ENCODE measurements at regions not wholly inside any gene's neighbourhood (a gene's known extent, or its start where the extent isn't known, plus 50 kb on each side); places are given as distances from the start of the nearest gene placed in this dataset.
"Not testable (repeated sequence)": the region's sequence is repeated elsewhere in the genome, so short reads cannot be mapped to it uniquely, and the experiment has no call there.

DNA sequence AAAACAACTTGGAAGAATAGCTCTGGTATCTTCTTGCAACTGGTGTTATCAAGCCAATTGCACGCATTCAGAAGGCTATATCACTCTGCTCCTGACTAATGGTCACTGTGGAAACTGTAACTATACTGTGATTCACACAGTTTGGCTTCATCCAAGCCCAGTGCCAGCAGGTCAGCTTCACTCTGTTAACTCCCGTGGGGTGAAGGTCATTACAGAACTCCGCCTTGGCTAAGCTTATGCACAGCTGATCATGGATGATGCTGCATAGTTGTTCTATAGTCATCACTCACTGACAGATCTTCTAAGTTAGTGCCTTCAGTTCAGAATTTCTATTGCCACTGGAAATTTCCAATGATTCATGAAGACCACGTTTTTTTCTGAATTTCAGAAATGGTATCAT, 497.2 kb upstream of the NETO1 start:
- no peak for DNase-seq
- Mint-ChIP-seq H3K4me3 (no peak overlapping the region), H3K36me3 (ENCODE audit: low read depth) (no peaks in the 10 kb centered on the region), H3K4me1 (no peaks in the 10 kb centered on the region), H3K27me3 (no peaks in the 10 kb centered on the region), H3K27ac (no peak overlapping the region), H3K9me3 (no peaks in the 10 kb centered on the region)
- ChIA-PET POLR2A (no interaction called here), CTCF (no interaction called here)
- ATAC-seq (ENCODE audit: low read depth): no peak
- TF ChIP-seq CTCF (IDR thresholded peaks at IDR 0.05): no peak
- intact Hi-C loops (cut with micrococcal nuclease): no loop called here

- H3K4me3 Mint-ChIP-seq: no peak overlapping the region
- CTCF ChIA-PET: no interaction called here
- DNase-seq: no peak
- no peaks in the 10 kb centered on the region for H3K36me3 Mint-ChIP-seq (ENCODE audit: low read depth)
- no peak for ATAC-seq (ENCODE audit: low read depth)
- no peak overlapping the region for H3K27ac Mint-ChIP-seq
- H3K9me3 Mint-ChIP-seq: no peaks in the 10 kb centered on the region
- no peaks in the 10 kb centered on the region for H3K27me3 Mint-ChIP-seq
- intact Hi-C loops (cut with micrococcal nuclease): no loop called here
- TF ChIP-seq CTCF (IDR thresholded peaks at IDR 0.05): no peak
- POLR2A ChIA-PET: no interaction called here
- no peaks in the 10 kb centered on the region for H3K4me1 Mint-ChIP-seq
These were observed 487.3 kb upstream of the NETO1 start for GRCh38 chr18:73355121-73355520.

DNA sequence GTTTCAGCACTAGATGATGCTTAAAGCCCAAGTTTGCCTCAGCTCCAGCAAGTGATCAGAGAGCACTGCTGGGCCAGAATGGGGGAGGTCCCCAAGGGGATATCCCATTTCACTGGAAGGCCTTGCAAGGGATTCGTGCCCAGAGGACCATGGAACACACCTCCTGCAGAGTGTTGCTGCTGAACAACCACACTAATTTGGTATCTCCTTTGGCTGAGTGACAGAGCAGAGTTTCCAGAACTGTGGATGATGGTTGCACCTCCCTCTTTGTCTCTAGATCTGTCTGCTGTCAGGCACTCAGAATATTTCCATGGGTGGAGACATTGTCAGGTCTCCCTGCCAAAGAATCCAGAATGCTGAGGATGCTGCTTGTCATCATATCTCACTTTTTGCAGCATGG, 484.8 kb upstream of the NETO1 start:
- no peaks in the 10 kb centered on the region for H3K36me3 Mint-ChIP-seq (ENCODE audit: low read depth)
- DNase-seq (no peak), ATAC-seq (ENCODE audit: low read depth) (no peak)
- TF ChIP-seq CTCF (IDR thresholded peaks at IDR 0.05): no peak
- no peaks in the 10 kb centered on the region for H3K4me1 Mint-ChIP-seq
- intact Hi-C loops (cut with micrococcal nuclease): no loop called here
- no peak overlapping the region for H3K27ac Mint-ChIP-seq
- ChIA-PET CTCF (no interaction called here), POLR2A (no interaction called here)
- H3K9me3 Mint-ChIP-seq: no peaks in the 10 kb centered on the region
- no peak overlapping the region for H3K4me3 Mint-ChIP-seq
- no peaks in the 10 kb centered on the region for H3K27me3 Mint-ChIP-seq

DNA sequence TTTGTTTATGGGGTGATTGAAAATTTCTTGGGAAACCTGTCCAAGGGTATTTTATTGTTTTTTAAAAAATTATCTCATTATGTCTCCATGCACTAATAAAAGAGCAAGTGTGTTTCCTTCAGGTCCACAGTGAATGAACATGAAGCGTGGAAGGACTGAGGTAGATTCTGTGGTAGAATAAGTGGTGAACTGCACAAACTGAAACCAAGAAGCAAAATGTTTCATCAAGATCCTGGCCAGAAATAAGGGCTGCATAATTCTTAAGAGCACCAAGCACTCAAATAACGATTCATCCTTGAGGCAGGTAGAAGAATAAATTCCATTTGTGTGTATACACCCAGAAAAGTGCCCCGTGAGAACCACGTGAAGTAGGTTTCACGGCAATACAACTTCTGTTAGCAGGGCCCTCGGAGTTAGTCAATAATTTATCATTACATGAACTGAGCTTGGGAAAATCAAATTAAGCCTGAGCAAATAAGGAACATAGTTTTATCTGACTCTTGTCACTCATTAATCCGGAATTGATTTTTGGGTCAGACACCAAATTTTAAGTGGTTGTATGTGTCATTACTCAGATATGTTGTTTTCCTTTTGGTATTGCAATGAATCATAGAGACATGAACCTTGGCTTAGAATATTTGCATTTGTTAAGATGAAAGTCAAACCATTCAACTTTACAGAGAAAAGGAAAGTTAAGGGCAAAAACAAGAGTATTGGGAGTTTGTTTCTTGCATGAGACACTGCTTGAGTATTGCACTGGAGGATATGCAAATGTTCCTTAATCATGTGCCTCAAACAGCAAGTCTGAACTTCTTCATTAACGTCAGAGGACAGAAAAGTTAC, 472.6 kb upstream of the NETO1 start:
- POLR2A ChIA-PET: interaction anchor here (0.5 kb wide), 1 partner anchor 106 kb away, joined by 4 read pairs; no protein-coding TSS in a partner anchor
- Mint-ChIP-seq H3K36me3 (ENCODE audit: low read depth) (no peaks in the 10 kb centered on the region), H3K27me3 (no peaks in the 10 kb centered on the region), H3K4me3 (no peak overlapping the region), H3K27ac (no peak overlapping the region), H3K4me1 (no peaks in the 10 kb centered on the region), H3K9me3 (no peaks in the 10 kb centered on the region)
- CTCF ChIA-PET: no interaction called here
- ATAC-seq (ENCODE audit: low read depth) (no peak), DNase-seq (no peak)
- no peak for TF ChIP-seq CTCF (IDR thresholded peaks at IDR 0.05)
- intact Hi-C loops (cut with micrococcal nuclease): no loop called here

- POLR2A ChIA-PET: no interaction called here
- intact Hi-C loops (cut with micrococcal nuclease): no loop called here
- H3K4me1 Mint-ChIP-seq: no peaks in the 10 kb centered on the region
- DNase-seq (no peak), ATAC-seq (ENCODE audit: low read depth) (no peak)
- no peak overlapping the region for H3K4me3 Mint-ChIP-seq
- H3K27ac Mint-ChIP-seq: no peak overlapping the region
- no peak for TF ChIP-seq CTCF (IDR thresholded peaks at IDR 0.05)
- CTCF ChIA-PET: no interaction called here
- no peaks in the 10 kb centered on the region for H3K27me3 Mint-ChIP-seq
- no peaks in the 10 kb centered on the region for H3K36me3 Mint-ChIP-seq (ENCODE audit: low read depth)
- H3K9me3 Mint-ChIP-seq: no peaks in the 10 kb centered on the region
These were observed 463.5 kb upstream of the NETO1 start for GRCh38 chr18:73331212-73331772.

GRCh38 chr18:73330106-73330505, 462.3 kb upstream of the NETO1 start:
- H3K36me3 Mint-ChIP-seq (ENCODE audit: low read depth); intact Hi-C loops (cut with micrococcal nuclease); ATAC-seq (ENCODE audit: low read depth); H3K27me3 Mint-ChIP-seq; DNase-seq; CTCF ChIA-PET; H3K4me3 Mint-ChIP-seq; H3K27ac Mint-ChIP-seq; H3K9me3 Mint-ChIP-seq; POLR2A ChIA-PET; H3K4me1 Mint-ChIP-seq: not testable (repeated sequence)

GRCh38 chr18:73324187-73324831, 456.5 kb upstream of the NETO1 start:
- H3K36me3 Mint-ChIP-seq (ENCODE audit: low read depth); ATAC-seq (ENCODE audit: low read depth); intact Hi-C loops (cut with micrococcal nuclease); H3K27me3 Mint-ChIP-seq; H3K4me3 Mint-ChIP-seq; DNase-seq; H3K4me1 Mint-ChIP-seq; H3K9me3 Mint-ChIP-seq; CTCF ChIA-PET; POLR2A ChIA-PET; H3K27ac Mint-ChIP-seq: not testable (repeated sequence)
